GM18861 (cell line): ENCODE measurements at regions not wholly inside any gene's neighbourhood (a gene's known extent, or its start where the extent isn't known, plus 50 kb on each side); places are given as distances from the start of the nearest gene placed in this dataset.

Source experiments
- ATAC-seq: cut with Tn5 transposase; IDR thresholded peaks from one replicate; pipeline ENCODE4 v1.9.1; 2021; ENCODE audit not compliant: unreplicated experiment

GRCh38 chr14:58941629-58942028 lies 246.8 kb upstream of the DAAM1 start:
- no peak for ATAC-seq

- ATAC-seq: no peak
Measured at GRCh38 chr14:58942516-58942915, 246.0 kb upstream of the DAAM1 start.

GRCh38 chr14:58944343-58944967 lies 244.0 kb upstream of the DAAM1 start:
- ATAC-seq: no peak

- ATAC-seq: no peak
Measured at GRCh38 chr14:58944968-58945356, 243.5 kb upstream of the DAAM1 start.

- no peak for ATAC-seq
Measured at GRCh38 chr14:58946431-58946830, 242.0 kb upstream of the DAAM1 start.

- no peak for ATAC-seq
Measured at GRCh38 chr14:58947156-58947555, 241.3 kb upstream of the DAAM1 start.

- ATAC-seq: no peak
Measured at GRCh38 chr14:58947814-58948445, 240.5 kb upstream of the DAAM1 start.

- ATAC-seq: no peak
Measured at GRCh38 chr14:58950555-58950954, 237.9 kb upstream of the DAAM1 start.

GRCh38 chr14:58951143-58951542 lies 237.3 kb upstream of the DAAM1 start:
- no peak for ATAC-seq

GRCh38 chr14:58954052-58954451 lies 234.4 kb upstream of the DAAM1 start:
- ATAC-seq: no peak

GRCh38 chr14:58954901-58955861 lies 233.3 kb upstream of the DAAM1 start:
- peak; percentile 42 for ATAC-seq

GRCh38 chr14:58961045-58961731 lies 227.3 kb upstream of the DAAM1 start:
- ATAC-seq: no peak

GRCh38 chr14:58963873-58964597 lies 224.4 kb upstream of the DAAM1 start:
- ATAC-seq: no peak

- no peak for ATAC-seq
Measured at GRCh38 chr14:58964598-58964928, 223.9 kb upstream of the DAAM1 start.

- no peak for ATAC-seq
Measured at GRCh38 chr14:58965601-58966000, 222.9 kb upstream of the DAAM1 start.

- no peak for ATAC-seq
Measured at GRCh38 chr14:58966997-58967396, 221.5 kb upstream of the DAAM1 start.

GRCh38 chr14:58969951-58970751 lies 218.3 kb upstream of the DAAM1 start:
- no peak for ATAC-seq

- ATAC-seq: no peak
Measured at GRCh38 chr14:58972233-58973017, 216.0 kb upstream of the DAAM1 start.

GRCh38 chr14:58977366-58977765 lies 211.1 kb upstream of the DAAM1 start:
- ATAC-seq: no peak
